ENCODE measurements at regions not wholly inside any gene's neighbourhood (a gene's known extent, or its start where the extent isn't known, plus 50 kb on each side); places are given as distances from the start of the nearest gene placed in this dataset.

DNA sequence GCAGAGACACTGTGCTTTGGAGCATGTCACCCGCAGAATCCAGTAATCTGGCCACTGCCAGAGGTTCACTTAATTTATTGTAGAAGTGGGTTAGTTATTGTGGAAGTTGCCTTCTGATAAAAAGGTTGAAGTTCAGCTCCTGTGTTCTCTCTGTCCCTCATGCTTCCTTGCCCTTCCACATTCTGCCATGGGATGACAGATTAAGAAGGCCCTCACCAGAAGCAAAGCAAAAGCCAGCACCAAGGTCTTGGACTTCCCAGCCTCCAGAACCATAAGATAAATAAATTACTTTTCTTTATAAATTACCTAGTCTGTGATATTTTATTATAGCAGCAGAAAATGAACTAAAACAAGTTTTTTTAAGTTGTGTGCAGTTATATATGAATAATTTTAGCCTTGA lies 145.0 kb upstream of the SH3BP4 start:
- Histone ChIP-seq H3K4me1 (no peaks in the 10 kb centered on the region), H3K4me3 (no peak overlapping the region), H3K9me3 (no peaks in the 10 kb centered on the region), H3K36me3 (no peaks in the 10 kb centered on the region), H3K27me3 (no peaks in the 10 kb centered on the region), H3K27ac (no peak overlapping the region)
- intact Hi-C loops (cut with DNase I), result no loop called here
- WGBS, 2 donors, result 94 to 100% methylated on average over 1 of the region's 1 CpG
- FAIRE-seq, result no peak
- DNase-seq, result no peak
- TF ChIP-seq, protein P1, sequence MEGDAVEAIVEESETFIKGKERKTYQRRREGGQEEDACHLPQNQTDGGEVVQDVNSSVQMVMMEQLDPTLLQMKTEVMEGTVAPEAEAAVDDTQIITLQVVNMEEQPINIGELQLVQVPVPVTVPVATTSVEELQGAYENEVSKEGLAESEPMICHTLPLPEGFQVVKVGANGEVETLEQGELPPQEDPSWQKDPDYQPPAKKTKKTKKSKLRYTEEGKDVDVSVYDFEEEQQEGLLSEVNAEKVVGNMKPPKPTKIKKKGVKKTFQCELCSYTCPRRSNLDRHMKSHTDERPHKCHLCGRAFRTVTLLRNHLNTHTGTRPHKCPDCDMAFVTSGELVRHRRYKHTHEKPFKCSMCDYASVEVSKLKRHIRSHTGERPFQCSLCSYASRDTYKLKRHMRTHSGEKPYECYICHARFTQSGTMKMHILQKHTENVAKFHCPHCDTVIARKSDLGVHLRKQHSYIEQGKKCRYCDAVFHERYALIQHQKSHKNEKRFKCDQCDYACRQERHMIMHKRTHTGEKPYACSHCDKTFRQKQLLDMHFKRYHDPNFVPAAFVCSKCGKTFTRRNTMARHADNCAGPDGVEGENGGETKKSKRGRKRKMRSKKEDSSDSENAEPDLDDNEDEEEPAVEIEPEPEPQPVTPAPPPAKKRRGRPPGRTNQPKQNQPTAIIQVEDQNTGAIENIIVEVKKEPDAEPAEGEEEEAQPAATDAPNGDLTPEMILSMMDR (IDR thresholded peaks at IDR 0.05), result no peak
- ATAC-seq, result no peak

GRCh38 chr2:234805836-234806235 lies 146.0 kb upstream of the SH3BP4 start:
- ATAC-seq (no peak), FAIRE-seq (no peak), DNase-seq (no peak)
- no peaks in the 10 kb centered on the region for H3K36me3 ChIP-seq
- no peaks in the 10 kb centered on the region for H3K27me3 ChIP-seq
- H3K27ac ChIP-seq, result no peak overlapping the region
- H3K9me3 ChIP-seq, result no peaks in the 10 kb centered on the region
- no peaks in the 10 kb centered on the region for H3K4me1 ChIP-seq
- 80 to 90% methylated on average over 1 of the region's 1 CpG for WGBS, 2 donors
- intact Hi-C loops (cut with DNase I), result no loop called here
- TF ChIP-seq, protein P1 (IDR thresholded peaks at IDR 0.05), result no peak
- no peak overlapping the region for H3K4me3 ChIP-seq

- no peaks in the 10 kb centered on the region for H3K36me3 ChIP-seq
- H3K4me3 ChIP-seq, result no peak overlapping the region
- intact Hi-C loops (cut with DNase I), result no loop called here
- WGBS, 2 donors, result 0 to 96% methylated on average over 1 of the region's 1 CpG
- no peak overlapping the region for H3K27ac ChIP-seq
- FAIRE-seq, result no peak
- no peaks in the 10 kb centered on the region for H3K9me3 ChIP-seq
- H3K4me1 ChIP-seq, result no peaks in the 10 kb centered on the region
- no peaks in the 10 kb centered on the region for H3K27me3 ChIP-seq
- TF ChIP-seq, protein P1 (IDR thresholded peaks at IDR 0.05), result no peak
- DNase-seq, result no peak
- ATAC-seq, result no peak
Measured at GRCh38 chr2:234804704-234805103, 147.1 kb upstream of the SH3BP4 start.

- FAIRE-seq (no peak), ATAC-seq (no peak), DNase-seq (no peak)
- TF ChIP-seq, protein P1 (IDR thresholded peaks at IDR 0.05), result no peak
- no peak overlapping the region for H3K27ac ChIP-seq
- no peaks in the 10 kb centered on the region for H3K27me3 ChIP-seq
- H3K4me1 ChIP-seq, result no peaks in the 10 kb centered on the region
- H3K9me3 ChIP-seq, result no peaks in the 10 kb centered on the region
- WGBS, 2 donors, result 92 to 100% methylated on average over 1 of the region's 1 CpG
- H3K36me3 ChIP-seq, result no peaks in the 10 kb centered on the region
- intact Hi-C loops (cut with DNase I), result no loop called here
- H3K4me3 ChIP-seq, result no peak overlapping the region
Measured at GRCh38 chr2:234802845-234803171, 149.0 kb upstream of the SH3BP4 start.

DNA sequence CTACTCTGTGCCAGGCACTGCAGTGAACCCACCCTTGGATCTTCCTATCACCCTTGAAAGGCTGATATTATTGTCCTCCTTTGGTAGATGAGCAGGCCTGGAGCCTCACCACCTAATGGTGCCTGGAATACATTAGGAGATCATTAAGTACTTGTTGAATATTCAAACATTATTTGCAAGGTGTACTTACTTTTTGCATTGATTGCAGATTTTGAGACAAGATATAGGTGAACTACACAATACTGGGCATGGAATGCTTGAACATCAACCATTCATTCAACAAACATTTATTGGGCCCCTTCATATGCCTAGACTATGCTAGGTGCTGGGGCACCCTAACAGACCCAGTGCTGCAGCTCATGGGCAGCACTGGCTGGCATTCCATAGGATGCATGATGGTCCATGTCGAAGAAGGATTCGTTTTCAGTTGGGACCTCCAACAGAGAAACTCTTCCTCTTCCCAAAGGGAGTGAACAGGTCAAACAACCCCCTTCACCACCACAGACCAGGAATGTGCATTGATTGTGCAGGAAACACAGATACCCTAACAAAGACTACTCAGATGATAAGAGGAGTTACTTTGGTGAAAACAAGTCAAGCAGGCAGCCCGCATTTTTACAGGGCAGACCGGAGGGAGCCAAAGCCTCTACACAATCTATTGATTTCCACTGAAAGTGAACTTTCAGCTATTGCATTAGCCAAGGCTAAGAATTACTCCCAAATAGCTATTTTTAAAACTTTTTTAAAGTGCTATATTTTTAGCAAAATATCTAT lies 149.6 kb upstream of the SH3BP4 start:
- TF ChIP-seq, protein P1 (IDR thresholded peaks at IDR 0.05), result no peak
- no peak for ATAC-seq

More for the DNA sequence above, 149.6 kb upstream of the SH3BP4 start:
- FAIRE-seq (no peak), DNase-seq (no peak)
- H3K36me3 ChIP-seq, result no peaks in the 10 kb centered on the region
- no peak overlapping the region for H3K4me3 ChIP-seq
- H3K27ac ChIP-seq, result no peak overlapping the region
- WGBS, 2 donors, result 55 to 63% methylated on average over 4 of the region's 4 CpGs
- H3K9me3 ChIP-seq, result no peaks in the 10 kb centered on the region
- H3K27me3 ChIP-seq, result no peaks in the 10 kb centered on the region
- intact Hi-C loops (cut with DNase I), result no loop called here
- no peaks in the 10 kb centered on the region for H3K4me1 ChIP-seq

All from pancreas (tissue), 10 donors.